SJSA1 (cell line): ENCODE measurements at regions not wholly inside any gene's neighbourhood (a gene's known extent, or its start where the extent isn't known, plus 50 kb on each side); places are given as distances from the start of the nearest gene placed in this dataset.
"Not testable (repeated sequence)": the region's sequence is repeated elsewhere in the genome, so short reads cannot be mapped to it uniquely, and the experiment has no call there.

Experiments used
- DNase-seq, 2 experiments: peaks; one replicate each; pipeline ENCODE4 v3.0.0-alpha.2; 2015 to 2020; ENCODE audit warnings: low spot score in 2 of 2, low read depth in 1 of 2
- H3K27ac ChIP-seq: fragments of 250-450 bp; sonication (Bioruptor Pico); 2 replicates; pipeline ENCODE4 v1.5.1; 2020; ENCODE audit warnings: mild to moderate bottlenecking, moderate library complexity
- H3K27me3 ChIP-seq: fragments of 250-450 bp; sonication (Bioruptor Pico); replicated peaks from 2 replicates; pipeline ENCODE4 v1.5.1; 2020; ENCODE audit warnings: mild to moderate bottlenecking, moderate library complexity
- H3K36me3 ChIP-seq: fragments of 250-450 bp; sonication (Bioruptor Pico); 2 replicates; pipeline ENCODE4 v1.5.1; 2020; ENCODE audit warnings: mild to moderate bottlenecking
- H3K4me1 ChIP-seq: fragments of 250-450 bp; sonication (Bioruptor Pico); replicated peaks from 2 replicates; pipeline ENCODE4 v1.6.1; 2021; ENCODE audit warnings: mild to moderate bottlenecking
- H3K4me3 ChIP-seq: fragments of 250-450 bp; sonication (Bioruptor Pico); 2 replicates; pipeline ENCODE4 v1.5.1; 2020; ENCODE audit warnings: mild to moderate bottlenecking
- H3K9me3 ChIP-seq: fragments of 250-450 bp; sonication (Bioruptor Pico); replicated peaks from 2 replicates; pipeline ENCODE4 v1.5.1; 2020; ENCODE audit warnings: mild to moderate bottlenecking

GRCh38 chr9:25755951-25756350 lies 77.7 kb upstream of the TUSC1 start:
- no peaks in the 10 kb centered on the region for H3K36me3 ChIP-seq
- H3K9me3 ChIP-seq: no peaks in the 10 kb centered on the region
- no peaks in the 10 kb centered on the region for H3K27me3 ChIP-seq
- no peak for DNase-seq
- H3K4me1 ChIP-seq: no peaks in the 10 kb centered on the region
- H3K27ac ChIP-seq: no peak overlapping the region
- no peak overlapping the region for H3K4me3 ChIP-seq

GRCh38 chr9:25752398-25752797 lies 74.2 kb upstream of the TUSC1 start:
- Histone ChIP-seq H3K36me3 (no peaks in the 10 kb centered on the region), H3K27me3 (no peaks in the 10 kb centered on the region), H3K27ac (no peak overlapping the region), H3K4me3 (no peak overlapping the region), H3K9me3 (no peaks in the 10 kb centered on the region), H3K4me1 (no peaks in the 10 kb centered on the region)
- DNase-seq: no peak

GRCh38 chr9:25742256-25742655 lies 64.0 kb upstream of the TUSC1 start:
- Histone ChIP-seq H3K27me3 (no peaks in the 10 kb centered on the region), H3K27ac (no peak overlapping the region), H3K9me3 (no peaks in the 10 kb centered on the region), H3K4me3 (no peak overlapping the region), H3K4me1 (no peaks in the 10 kb centered on the region), H3K36me3 (no peaks in the 10 kb centered on the region)
- no peak for DNase-seq

GRCh38 chr9:25733336-25733982 lies 55.2 kb upstream of the TUSC1 start:
- DNase-seq: no peak
- H3K9me3 ChIP-seq: no peaks in the 10 kb centered on the region
- H3K27me3 ChIP-seq: no peaks in the 10 kb centered on the region
- no peaks in the 10 kb centered on the region for H3K36me3 ChIP-seq
- H3K4me3 ChIP-seq: no peak overlapping the region
- no peak overlapping the region for H3K27ac ChIP-seq
- no peaks in the 10 kb centered on the region for H3K4me1 ChIP-seq

GRCh38 chr9:25731895-25732794 lies 53.9 kb upstream of the TUSC1 start:
- not testable (repeated sequence) for H3K36me3 ChIP-seq, H3K9me3 ChIP-seq, H3K27me3 ChIP-seq, DNase-seq, H3K4me3 ChIP-seq, H3K4me1 ChIP-seq, H3K27ac ChIP-seq
